ENCODE measurements at regions not wholly inside any gene's neighbourhood (a gene's known extent, or its start where the extent isn't known, plus 50 kb on each side); places are given as distances from the start of the nearest gene placed in this dataset.
"Not testable (repeated sequence)": the region's sequence is repeated elsewhere in the genome, so short reads cannot be mapped to it uniquely, and the experiment has no call there.

DNA sequence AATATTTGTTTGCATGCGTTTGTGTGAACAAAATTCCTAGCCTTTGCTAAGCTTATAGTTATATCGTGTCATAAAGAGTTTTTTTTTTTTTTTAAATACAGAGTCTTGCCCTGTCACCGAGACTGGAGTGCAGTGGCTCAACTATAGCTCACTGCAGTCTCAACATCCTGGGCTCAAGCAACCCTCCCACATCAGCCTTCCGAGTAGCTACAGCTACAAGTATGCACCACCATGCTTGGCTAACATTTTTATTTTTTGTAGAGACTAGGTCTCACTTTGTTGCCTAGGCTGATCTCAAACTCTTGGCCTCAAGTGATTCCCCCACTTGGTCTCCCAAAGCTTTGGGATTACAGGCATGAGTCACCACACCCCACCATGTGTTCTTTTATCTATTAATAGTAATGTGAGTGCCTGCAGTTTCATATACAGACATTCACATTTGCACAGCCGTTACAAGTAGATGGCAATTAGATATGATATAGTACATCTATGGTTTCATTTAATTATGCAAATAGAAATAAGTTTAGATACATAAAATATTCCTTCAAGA lies 848.6 kb downstream of the PDCD6IP start:
- ATAC-seq (ENCODE audit: low FRiP score) = no peak
- DNase-seq (ENCODE audit: low spot score) = no peak
- TF ChIP-seq, protein P1, sequence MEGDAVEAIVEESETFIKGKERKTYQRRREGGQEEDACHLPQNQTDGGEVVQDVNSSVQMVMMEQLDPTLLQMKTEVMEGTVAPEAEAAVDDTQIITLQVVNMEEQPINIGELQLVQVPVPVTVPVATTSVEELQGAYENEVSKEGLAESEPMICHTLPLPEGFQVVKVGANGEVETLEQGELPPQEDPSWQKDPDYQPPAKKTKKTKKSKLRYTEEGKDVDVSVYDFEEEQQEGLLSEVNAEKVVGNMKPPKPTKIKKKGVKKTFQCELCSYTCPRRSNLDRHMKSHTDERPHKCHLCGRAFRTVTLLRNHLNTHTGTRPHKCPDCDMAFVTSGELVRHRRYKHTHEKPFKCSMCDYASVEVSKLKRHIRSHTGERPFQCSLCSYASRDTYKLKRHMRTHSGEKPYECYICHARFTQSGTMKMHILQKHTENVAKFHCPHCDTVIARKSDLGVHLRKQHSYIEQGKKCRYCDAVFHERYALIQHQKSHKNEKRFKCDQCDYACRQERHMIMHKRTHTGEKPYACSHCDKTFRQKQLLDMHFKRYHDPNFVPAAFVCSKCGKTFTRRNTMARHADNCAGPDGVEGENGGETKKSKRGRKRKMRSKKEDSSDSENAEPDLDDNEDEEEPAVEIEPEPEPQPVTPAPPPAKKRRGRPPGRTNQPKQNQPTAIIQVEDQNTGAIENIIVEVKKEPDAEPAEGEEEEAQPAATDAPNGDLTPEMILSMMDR (IDR thresholded peaks at IDR 0.05) = no peak

DNA sequence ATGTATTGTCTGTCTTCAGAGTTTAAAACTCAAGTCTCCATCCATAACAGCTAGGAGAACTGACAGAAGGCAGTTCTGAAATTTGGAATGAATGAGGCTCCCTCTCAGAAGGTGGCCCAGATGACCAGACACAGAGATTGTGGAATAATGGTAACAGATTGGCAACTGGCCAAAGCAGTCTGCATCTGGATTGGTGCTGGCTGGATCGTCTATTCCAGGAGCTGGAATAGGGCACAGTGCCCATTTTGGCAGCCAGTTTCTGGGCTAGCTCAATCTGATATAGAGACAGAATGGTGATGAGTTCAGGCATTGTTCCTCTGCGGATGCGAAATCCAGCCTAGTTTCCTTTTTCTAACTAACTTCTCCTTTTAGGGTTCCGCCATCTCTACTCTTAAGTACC lies 851.7 kb downstream of the PDCD6IP start:
- ATAC-seq (ENCODE audit: low FRiP score) (no peak), DNase-seq (ENCODE audit: low spot score) (no peak)
- TF ChIP-seq, protein P1 (IDR thresholded peaks at IDR 0.05) = no peak

DNA sequence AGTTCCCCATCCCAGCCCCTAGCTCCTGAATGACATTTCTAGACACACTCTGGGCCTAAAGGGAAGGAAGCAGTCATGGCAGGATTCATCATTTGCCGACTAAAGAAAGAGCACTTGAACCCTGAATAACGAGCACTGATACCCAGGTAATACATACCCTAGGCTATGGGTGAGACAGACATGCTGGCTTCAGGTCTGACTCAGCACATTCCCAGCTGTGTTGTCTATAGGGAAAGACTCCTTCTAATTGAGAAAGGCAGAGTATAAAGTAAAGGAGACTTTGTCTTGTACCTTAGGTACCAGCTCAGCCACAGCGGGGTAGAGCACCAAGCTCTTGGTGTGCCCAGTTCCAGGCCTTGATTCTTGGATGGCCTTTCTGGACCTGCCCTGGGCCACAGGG lies 870.5 kb downstream of the PDCD6IP start:
- ATAC-seq (ENCODE audit: low FRiP score) = no peak
- DNase-seq (ENCODE audit: low spot score) = no peak

DNA sequence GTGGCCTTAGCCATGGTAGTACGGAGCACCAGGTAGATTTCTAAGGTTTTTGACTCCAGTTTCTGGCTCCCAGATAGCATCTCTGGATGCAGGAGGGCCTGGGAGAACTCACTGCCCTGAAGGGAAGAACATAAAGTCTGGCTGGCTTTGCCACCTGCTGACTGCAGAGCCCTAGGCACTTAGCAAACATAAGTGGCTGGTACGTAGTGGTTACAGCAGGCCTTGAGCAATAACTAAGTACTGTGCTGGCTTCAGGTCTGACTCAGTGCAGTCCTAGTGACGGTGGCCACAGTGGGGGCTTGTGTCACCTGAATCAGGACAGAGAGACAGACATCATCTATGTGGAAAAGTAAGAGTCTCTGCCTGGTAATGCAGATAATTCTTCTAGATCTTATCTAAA lies 871.1 kb downstream of the PDCD6IP start:
- no peak for ATAC-seq (ENCODE audit: low FRiP score)
- TF ChIP-seq, protein P1 (IDR thresholded peaks at IDR 0.05) = no peak
- no peak for DNase-seq (ENCODE audit: low spot score)

More for the DNA sequence above, 870.5 kb downstream of the PDCD6IP start:
- TF ChIP-seq, protein P1 (IDR thresholded peaks at IDR 0.05) = no peak

DNA sequence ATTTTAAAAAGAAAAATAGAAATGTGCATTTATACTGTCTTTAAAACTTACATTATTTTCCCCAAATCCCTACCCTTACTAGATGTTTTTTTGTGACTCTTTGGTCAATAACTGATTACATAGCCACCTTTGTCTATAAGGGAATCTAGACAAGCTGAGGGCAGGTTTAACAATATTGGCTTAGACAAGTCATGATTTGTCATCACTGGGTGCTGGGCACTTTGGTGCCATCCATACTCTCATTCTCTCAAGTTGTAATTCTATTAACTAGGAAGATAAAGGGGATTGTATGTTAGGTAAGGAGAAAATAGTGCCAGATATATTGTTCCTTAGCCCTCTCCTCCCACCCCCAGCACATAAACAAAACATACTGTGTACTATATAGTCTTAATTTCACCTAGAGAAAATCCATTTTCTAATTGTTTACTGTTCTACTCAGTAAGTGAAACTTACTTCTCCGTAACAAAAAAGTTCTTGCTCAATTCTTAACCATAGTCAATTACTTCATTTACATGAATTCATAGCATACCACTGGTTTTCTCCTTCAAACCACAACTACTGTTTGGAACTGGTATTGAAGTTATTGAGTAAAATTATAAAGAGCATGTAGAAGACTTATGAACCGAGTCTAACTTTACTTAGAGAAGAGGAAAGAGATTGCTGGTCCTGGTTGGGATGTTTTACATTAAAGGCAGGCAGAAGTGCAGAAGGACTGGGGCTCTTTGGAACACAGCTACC lies 877.1 kb downstream of the PDCD6IP start:
- ATAC-seq (ENCODE audit: low FRiP score) (no peak), DNase-seq (ENCODE audit: low spot score) (no peak)
- TF ChIP-seq, protein P1 (IDR thresholded peaks at IDR 0.05) = no peak

DNA sequence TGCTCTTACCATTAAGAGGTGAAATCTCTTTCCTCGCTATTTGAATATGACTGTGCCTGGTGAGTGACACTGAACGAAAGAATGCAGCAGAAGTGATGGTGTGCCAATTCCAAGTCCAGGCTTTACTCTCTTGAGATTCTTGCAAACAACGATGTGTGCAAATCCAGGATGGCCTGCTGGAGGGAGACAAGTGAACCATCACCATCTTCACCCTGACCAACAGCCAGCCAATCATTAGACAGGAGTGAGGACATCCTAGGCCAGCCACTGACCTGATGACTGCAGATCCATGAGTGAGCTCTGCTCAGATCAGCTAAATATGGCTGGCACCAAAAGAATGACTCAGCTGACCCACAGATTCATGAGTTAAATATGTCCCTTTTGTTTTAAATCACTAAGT lies 878.0 kb downstream of the PDCD6IP start:
- ATAC-seq (ENCODE audit: low FRiP score) (no peak), DNase-seq (ENCODE audit: low spot score) (no peak)
- TF ChIP-seq, protein P1 (IDR thresholded peaks at IDR 0.05) = no peak

DNA sequence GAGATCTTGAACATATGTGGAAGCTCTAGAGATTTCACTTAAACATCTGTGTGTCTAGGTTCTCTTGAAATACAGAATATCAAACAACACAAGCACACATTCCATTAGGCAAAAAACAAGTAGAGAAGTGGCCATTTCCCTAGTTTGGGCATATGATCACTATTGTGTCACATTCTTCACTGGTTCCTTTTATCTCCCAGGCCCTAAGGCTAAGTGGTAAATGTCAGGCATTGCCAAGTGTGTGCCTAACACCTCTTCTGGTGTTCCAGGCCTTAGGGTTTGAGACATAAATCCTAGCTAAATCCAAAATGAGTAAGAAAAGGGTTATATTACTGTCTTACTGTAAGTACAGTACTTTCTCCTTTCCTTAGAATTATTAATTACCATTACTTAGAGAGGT lies 880.1 kb downstream of the PDCD6IP start:
- ATAC-seq (ENCODE audit: low FRiP score) = no peak
- TF ChIP-seq, protein P1 (IDR thresholded peaks at IDR 0.05) = no peak
- no peak for DNase-seq (ENCODE audit: low spot score)

DNA sequence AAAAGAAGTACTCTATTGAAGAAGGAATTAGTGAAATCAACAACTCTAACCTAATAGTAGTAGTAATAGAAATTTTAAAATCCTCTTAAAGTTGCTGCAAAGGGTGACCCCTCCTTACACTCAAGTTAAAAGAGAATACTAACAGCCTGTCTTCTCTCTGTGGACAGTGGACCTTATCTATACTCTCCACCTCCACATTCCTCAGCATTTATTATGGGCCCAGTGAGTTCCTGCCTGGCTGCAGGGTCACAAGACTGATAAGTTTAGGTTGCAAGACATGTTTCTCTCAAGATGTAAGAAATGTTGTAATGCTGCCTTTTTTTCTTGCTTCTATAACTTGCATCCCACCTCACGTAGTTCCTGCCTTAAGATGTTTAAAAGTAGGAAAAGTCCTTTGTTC lies 880.6 kb downstream of the PDCD6IP start:
- ATAC-seq (ENCODE audit: low FRiP score) = not testable (repeated sequence)

More for the DNA sequence above, 880.6 kb downstream of the PDCD6IP start:
- not testable (repeated sequence) for DNase-seq (ENCODE audit: low spot score)

Measured in omental fat pad (tissue), 3 donors.